Stimulated activated CD4-positive, alpha-beta T cell treated with anti-CD3 and anti-CD28 coated beads, Interleukin-2, amount 100 ng/mL, for 4 hours (primary cell): ENCODE measurements at regions not wholly inside any gene's neighbourhood (a gene's known extent, or its start where the extent isn't known, plus 50 kb on each side); places are given as distances from the start of the nearest gene placed in this dataset.
"Not testable (repeated sequence)": the region's sequence is repeated elsewhere in the genome, so short reads cannot be mapped to it uniquely, and the experiment has no call there.

Experiments used
- DNase-seq: peaks from one replicate; pipeline ENCODE4 v3.0.0-alpha.2; 2020; ENCODE audit warnings: low read depth

GRCh38 chr9:135277219-135278201 is 190.0 kb downstream of the OLFM1 start:
- no peak for DNase-seq

GRCh38 chr9:135278586-135278985 is 191.1 kb downstream of the OLFM1 start:
- no peak for DNase-seq

DNA sequence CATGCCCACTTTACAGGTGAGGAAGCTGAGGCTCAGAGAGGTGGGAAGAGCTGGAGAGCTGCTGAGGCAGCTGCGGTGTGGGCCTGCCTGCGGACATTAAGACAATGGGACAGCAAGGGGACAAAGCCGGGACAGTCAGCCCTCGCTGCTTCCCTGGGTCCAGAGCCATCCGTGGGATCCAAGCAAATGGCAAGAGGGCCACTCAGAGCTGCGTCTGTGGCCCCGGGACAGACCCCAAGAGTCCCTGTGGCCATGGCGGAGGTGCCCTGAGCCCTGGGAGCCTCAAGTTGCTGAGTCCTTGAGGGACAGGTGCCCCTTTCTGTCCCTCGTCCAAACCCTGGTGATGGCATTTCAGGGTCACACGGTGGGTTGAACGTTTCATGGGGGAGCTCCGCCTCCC is 191.9 kb downstream of the OLFM1 start:
- DNase-seq: no peak

GRCh38 chr9:135279834-135280393 is 192.4 kb downstream of the OLFM1 start:
- DNase-seq: no peak

DNA sequence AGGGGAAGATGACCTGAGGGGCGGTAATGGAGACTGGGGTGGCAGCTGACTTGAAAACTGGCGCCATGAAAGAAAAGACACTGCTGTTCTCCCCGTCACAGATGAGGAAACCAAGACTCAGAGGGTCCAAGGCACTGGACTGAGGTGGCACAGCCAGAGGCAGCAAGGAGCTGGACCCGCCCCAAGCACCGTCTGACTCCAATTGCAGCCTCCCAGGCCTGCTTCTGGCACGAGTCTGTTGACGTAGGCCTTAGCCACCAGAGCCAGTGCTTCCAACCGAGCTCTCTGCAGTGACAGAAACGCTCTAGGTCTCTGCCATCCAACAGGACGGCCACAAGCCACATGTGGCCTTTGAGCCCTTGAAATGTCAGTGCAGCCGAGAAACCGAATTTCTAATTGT is 193.2 kb downstream of the OLFM1 start:
- no peak for DNase-seq

GRCh38 chr9:135281151-135281550 is 193.7 kb downstream of the OLFM1 start:
- DNase-seq: no peak

DNA sequence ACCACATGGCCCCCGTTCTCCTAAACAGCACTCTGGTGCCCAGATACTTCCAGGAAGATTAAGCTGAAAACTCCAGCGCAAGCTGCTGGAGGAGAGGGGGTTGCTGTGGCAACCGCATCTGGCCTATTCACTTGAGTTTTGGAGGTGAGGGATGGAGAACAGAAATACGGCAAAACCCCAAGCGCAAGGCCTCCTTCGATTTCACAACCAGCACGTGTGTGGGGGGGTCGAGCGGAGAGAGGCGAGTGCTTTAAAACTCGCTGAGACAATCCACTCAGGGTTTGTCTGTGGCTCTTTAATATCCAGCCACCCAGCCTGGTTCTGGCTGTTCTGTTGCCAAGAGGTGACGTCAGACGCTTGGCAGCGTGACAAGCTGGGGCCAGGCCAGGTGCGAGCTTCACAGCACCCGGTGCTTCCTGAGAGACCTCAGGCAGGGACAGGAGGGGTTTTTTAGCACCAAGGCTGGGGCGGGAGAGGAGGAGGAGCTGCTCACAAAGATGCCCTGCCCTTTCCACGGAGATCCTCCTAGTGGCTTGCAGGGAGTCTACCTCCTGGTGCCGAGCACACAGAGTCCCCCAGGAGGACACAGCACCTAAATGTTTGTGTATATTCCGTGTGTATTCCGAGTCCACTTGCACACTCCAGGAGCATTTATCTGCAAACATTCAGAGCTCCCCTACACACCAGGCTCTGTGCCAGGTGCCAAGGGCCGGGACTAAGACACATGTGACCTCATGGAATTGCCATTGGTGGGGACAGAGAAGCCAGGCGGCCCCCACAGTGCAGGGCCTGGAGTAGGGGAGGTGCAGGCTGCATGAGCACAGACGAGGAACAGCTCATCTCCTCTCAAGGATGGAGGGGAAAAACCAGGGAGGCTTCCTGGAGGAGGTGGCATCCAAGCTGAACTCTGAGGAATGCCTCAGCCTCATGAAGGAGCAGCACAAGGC is 194.6 kb downstream of the OLFM1 start:
- DNase-seq: no peak

GRCh38 chr9:135282808-135283207 is 195.3 kb downstream of the OLFM1 start:
- no peak for DNase-seq

DNA sequence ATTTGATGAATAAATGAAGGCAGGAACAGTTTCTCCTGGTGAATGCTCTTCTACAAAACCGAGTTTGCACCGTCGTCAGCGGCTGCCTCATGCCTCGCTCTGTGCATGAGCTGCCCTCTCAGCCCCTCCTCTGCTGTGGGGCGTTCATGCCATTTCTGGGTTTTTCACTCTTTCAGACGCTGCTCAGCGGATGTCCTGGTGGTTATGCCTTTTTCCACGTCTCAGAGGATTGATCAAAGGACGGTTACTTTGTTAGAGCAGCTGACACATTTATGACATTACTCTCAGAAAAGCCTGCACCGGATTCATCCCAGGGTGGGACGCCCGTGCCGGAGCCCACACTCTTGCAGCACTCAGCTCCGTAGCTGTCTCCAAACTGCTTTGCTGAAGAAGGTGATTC is 195.9 kb upstream of the PPP1R26 start:
- no peak for DNase-seq

- no peak for DNase-seq
Measured at GRCh38 chr9:135284386-135285134, 195.0 kb upstream of the PPP1R26 start.

DNA sequence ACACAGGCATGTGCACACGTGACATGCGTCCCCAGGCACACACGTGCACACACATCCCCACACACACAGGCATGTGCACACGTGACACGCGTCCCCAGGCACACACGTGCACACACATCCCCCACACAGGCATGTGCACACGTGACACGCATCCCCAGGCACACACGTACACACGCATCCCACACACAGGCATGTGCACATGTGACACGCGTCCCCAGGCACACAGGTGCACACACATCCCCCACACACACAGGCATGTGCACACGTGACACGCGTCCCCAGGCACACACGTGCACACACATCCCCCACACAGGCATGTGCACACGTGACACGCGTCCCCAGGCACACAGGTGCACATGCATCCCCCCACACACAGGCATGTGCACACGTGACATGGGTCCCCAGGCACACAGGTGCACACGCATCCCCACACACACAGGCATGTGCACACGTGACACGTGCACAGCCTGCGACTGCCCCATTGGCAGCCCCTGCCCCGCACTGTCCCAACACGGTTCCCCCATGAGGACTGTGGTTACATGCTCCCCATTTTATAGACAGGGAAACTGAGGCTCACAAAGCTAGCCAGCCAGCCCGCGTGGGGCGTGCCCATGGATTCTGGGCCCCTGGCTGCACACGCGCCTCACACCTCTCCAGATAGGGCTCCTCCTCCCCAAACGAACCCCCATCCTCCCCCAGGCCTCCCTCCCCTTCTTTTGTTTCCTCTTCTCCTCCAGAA is 193.2 kb upstream of the PPP1R26 start:
- DNase-seq: not testable (repeated sequence)

GRCh38 chr9:135286961-135287360 is 192.6 kb upstream of the PPP1R26 start:
- no peak for DNase-seq

DNA sequence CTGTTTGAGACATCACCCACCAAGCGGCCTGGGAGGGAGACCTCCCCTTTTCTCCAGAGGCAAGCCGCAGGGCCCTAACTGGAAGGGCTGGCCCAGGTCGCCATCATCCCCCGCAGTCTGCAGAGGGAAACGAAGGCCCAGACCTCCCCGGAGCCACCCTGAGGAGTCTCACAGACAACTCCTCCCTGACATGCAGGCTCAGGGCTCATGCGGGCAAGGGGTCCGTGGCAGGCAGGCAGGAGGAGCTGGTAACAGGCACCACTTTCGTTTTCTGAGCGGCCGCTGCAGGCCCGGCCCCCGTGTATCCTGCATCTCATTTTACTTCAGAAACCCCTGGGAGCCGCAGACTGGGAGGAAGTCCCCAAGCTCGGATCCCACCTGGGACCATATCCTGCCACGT is 192.0 kb upstream of the PPP1R26 start:
- DNase-seq: no peak

DNA sequence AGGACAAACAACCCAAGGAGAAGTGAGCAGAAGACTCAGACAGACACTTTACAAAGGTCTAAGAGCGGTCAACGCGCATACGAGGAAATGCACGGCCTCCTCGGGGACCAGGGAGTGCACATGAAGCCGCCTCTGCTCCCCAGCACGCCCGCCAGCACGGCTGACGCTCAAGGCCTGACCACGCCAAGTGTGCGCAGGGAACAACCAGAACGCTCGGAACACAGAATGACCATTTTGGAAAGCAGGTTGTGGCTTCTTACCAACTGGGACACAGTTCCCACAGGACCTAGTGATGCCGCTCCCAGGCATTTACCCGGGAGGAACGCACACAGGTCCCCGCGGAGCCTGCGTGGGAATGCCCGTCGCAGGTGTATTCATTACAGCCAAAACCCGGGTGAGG is 191.5 kb upstream of the PPP1R26 start:
- DNase-seq: no peak

- DNase-seq: no peak
Measured at GRCh38 chr9:135289081-135289491, 190.5 kb upstream of the PPP1R26 start.

GRCh38 chr9:135290086-135290485 is 189.5 kb upstream of the PPP1R26 start:
- no peak for DNase-seq

DNA sequence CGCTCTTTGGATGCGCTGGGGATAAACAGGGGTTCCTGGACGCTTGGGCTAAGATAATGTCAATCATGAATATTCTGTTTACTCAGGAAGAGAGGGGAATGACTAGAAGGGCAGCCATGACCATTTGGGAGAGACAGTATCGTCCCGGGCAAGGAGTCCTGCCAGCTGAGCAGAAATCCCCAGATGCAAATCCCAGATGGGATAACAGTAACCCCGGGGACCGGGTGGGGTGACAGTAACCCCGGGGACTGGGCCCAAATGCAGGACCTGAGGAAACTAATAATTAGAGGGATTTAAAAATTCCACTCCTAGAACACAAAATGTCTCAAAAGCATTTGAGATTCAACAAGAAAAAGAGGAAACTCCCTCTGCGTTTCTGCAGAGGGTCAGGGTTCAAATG is 189.0 kb upstream of the PPP1R26 start:
- DNase-seq: no peak

DNA sequence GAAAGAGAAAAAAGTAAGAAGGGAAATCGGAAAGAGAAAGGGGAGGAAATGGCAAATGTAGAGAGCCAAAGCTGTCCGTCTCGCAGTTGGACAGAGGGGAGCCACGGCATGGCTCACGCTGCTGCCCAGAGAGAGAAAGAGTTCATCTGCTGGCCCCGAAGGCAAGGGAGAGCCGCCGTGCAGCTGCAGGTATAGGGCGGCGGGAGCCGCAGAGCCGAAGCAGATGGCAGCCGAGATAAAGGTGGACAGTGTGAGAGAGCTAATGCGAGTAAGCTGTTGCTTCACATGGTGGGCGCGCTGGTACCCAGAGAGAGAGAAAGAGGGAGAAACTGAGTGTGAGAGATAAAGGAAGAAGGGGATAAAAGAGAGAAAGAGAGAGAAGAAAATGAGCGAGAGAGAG is 188.4 kb upstream of the PPP1R26 start:
- DNase-seq: no peak

GRCh38 chr9:135294836-135295235 is 184.7 kb upstream of the PPP1R26 start:
- DNase-seq: no peak

DNA sequence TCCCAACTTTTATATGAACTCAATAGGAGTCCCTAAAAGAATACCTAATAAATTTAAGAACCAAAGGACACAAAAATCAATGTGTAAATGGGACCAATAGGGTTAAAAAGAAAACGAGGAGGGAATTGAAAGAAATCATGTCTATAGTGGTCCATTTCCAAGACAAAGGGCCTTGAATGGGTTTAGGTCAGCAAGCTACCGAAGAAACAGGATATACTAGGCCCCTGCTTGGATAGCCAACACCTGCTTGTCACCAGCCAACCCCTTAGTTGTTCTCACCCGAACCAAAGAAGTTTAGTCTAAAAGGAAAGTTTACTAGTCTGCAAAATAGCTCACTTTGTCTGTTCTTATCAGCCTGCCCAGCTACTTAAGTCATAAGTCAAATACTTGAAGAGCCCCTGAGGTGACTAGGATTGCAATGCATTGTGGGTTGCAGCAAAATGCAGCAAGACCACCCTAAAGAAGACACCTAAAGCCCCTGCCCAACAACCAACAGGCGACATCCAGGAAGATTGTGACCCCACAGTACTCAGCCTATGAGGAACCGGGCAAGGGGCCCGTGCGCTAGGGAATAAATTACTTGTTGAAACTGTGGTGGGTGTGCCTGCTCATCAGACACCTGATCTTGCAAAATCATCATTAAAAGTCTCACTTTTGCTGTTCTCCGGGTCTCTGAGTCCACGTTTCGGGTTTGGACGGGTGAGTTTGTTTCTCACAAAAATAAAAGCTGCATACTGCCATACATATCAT is 183.9 kb upstream of the PPP1R26 start:
- DNase-seq: no peak
